Epithelial cell of esophagus (primary cell): ENCODE measurements at regions not wholly inside any gene's neighbourhood (a gene's known extent, or its start where the extent isn't known, plus 50 kb on each side); places are given as distances from the start of the nearest gene placed in this dataset.
"Not testable (repeated sequence)": the region's sequence is repeated elsewhere in the genome, so short reads cannot be mapped to it uniquely, and the experiment has no call there.

Source experiments
- DNase-seq: peaks from one replicate; pipeline ENCODE4 v3.0.0; 2010; ENCODE audit warnings: low read depth
- H3K4me3 ChIP-seq: 2 replicates; pipeline ENCODE4 v1.5.1; 2011; ENCODE audit warnings: mild to moderate bottlenecking, low read length, control low read depth
- CTCF ChIP-seq: IDR thresholded peaks from 2 replicates; pipeline ENCODE4 v1.5.1; 2011; ENCODE audit warnings: low read depth, mild to moderate bottlenecking, low read length, control low read depth, inconsistent platforms; ENCODE audit not compliant: insufficient read depth; ENCODE audit errors: missing control alignments

GRCh38 chr11:109697140-109697843, 275.3 kb downstream of the C11orf87 start:
- TF ChIP-seq CTCF = peak; percentile 66
- H3K4me3 ChIP-seq = no peak overlapping the region
- DNase-seq = peak; percentile 84

- H3K4me3 ChIP-seq = no peak overlapping the region
- no peak for TF ChIP-seq CTCF
- DNase-seq = no peak
Measured at GRCh38 chr11:109698237-109698636, 276.2 kb downstream of the C11orf87 start.

GRCh38 chr11:109704432-109704831, 282.4 kb downstream of the C11orf87 start:
- no peak for DNase-seq
- no peak overlapping the region for H3K4me3 ChIP-seq
- no peak for TF ChIP-seq CTCF

GRCh38 chr11:109706945-109707344, 285.0 kb downstream of the C11orf87 start:
- DNase-seq = no peak
- no peak overlapping the region for H3K4me3 ChIP-seq
- TF ChIP-seq CTCF = no peak

- TF ChIP-seq CTCF = no peak
- DNase-seq = no peak
Measured at GRCh38 chr11:109707411-109707810, 285.4 kb downstream of the C11orf87 start.

GRCh38 chr11:109708184-109708583, 286.2 kb downstream of the C11orf87 start:
- no peak overlapping the region for H3K4me3 ChIP-seq
- no peak for TF ChIP-seq CTCF
- DNase-seq = no peak

More at GRCh38 chr11:109707411-109707810, 285.4 kb downstream of the C11orf87 start:
- H3K4me3 ChIP-seq = no peak overlapping the region

GRCh38 chr11:109714444-109714843, 292.5 kb downstream of the C11orf87 start:
- H3K4me3 ChIP-seq, DNase-seq: not testable (repeated sequence)

- not testable (repeated sequence) for H3K4me3 ChIP-seq, DNase-seq
Measured at GRCh38 chr11:109715424-109715823, 293.4 kb downstream of the C11orf87 start.
